ENCODE measurements at regions not wholly inside any gene's neighbourhood (a gene's known extent, or its start where the extent isn't known, plus 50 kb on each side); places are given as distances from the start of the nearest gene placed in this dataset.

DNA sequence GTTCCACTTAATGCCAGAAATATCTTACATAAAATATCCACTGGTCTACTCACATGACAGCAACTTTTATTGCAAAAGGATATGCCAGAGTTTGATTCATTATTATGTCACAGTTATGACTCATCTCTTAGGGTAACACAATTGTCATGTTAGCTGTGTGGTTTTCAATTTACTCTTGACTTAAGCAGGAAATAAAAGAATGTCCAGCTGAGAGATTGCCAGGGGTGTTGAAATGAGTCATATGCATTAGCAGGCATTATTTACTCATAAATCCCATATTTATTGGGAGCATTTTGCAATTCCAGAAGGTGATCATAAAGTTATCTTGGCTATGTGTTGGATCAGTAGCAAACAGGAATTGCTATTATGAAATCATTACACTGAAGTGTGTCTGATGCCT lies 1164.6 kb upstream of the CDH18 start:
- DNase-seq (ENCODE audit: missing footprints) (no peak), ATAC-seq (no peak)
- intact Hi-C loops (cut with DNase I): no loop called here

DNA sequence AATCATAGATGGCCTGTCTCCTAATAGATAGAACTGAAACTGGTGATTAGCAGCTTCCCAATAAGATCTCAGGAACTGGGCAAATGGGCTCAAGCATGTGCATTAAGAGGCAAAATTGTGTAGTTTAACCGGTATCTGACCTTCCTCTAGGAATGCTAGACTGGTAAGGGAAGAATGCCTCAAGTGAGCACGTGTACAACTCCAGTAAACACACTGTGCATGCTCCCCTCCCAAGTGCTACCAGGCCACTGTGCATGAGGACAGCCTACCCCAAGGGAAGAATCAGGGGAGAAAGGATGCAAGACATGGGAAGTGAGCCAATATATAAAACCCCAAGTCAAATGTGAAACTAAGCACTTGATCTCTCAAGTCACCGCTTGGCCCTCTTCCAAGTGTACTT lies 1157.4 kb upstream of the CDH18 start:
- ATAC-seq (no peak), DNase-seq (ENCODE audit: missing footprints) (no peak)
- intact Hi-C loops (cut with DNase I): no loop called here

DNA sequence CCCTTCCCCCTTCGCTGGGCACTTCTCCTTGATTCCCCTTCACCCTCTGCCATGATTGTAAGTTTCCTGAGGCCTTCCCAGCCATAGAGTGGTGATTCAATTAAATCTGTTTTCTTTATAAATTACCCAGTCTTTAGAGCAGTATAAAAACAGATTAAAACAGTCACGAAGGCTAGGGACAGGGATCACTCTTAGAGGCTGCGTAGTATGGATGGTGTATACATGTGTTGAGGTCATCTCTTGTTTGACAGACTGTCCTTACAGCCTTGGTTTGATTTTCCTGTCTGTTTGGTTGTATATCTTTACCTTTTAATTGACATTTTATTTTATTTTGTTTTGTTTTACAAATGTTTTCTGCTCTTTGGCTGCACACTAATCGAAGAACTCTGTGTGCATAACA lies 1155.7 kb upstream of the CDH18 start:
- ATAC-seq (no peak), DNase-seq (ENCODE audit: missing footprints) (no peak)
- intact Hi-C loops (cut with DNase I): no loop called here

DNA sequence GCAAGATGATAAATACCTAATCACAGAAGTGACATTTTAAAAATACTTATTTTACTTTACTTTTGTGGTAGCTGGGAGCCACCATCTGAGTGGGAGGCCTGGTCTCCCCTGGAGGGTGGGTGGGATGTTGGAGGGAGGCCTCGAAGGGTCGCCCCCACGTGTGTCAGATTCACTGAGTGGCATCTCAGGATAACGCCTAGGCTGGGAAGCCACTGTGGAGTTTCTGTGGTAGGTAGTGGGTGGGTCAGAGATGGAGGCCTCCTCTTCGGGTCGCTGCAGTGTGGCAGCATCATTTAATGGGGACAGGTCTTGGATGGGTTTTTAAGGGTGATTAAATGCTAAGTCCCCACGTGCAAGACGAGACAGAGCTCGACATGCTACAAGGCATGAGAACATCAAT lies 1154.8 kb upstream of the CDH18 start:
- ATAC-seq (no peak), DNase-seq (ENCODE audit: missing footprints) (no peak)
- intact Hi-C loops (cut with DNase I): no loop called here

DNA sequence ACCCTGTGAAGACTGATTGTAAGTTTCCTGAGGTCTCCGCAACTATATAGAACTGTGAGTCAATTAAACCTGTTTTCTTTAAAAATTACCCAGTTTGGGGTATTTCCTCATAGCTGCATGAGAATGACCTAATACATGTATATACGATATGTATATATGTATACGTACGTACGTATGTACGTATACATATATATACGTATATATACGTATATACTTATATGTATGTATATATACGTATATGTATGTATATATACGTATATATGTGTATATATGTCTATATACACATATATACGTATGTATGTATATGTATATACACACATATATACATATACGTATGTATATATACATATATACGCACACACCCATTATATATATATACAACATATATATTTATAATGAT lies 1153.0 kb upstream of the CDH18 start:
- intact Hi-C loops (cut with DNase I): no loop called here
- DNase-seq (ENCODE audit: missing footprints): no peak
- ATAC-seq: no peak

DNA sequence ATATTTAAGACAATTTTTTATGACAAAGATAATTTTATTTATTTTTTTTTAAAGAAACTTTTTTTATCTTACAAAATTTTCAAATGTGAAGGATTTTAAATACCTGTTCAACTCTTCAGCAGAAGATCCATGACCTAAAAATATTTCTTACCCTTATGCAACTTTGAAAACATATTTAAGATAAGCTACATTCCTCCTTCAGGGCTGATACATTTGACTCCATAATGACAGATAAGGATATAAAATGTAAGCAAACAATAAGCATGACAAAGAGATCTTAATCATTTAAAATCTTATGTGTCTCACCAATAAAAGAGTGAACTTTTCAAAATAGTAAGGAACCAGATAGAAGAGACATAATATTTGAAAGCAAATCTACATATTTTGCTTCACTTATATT lies 1138.2 kb upstream of the CDH18 start:
- intact Hi-C loops (cut with DNase I): no loop called here
- ATAC-seq (no peak), DNase-seq (ENCODE audit: missing footprints) (no peak)

DNA sequence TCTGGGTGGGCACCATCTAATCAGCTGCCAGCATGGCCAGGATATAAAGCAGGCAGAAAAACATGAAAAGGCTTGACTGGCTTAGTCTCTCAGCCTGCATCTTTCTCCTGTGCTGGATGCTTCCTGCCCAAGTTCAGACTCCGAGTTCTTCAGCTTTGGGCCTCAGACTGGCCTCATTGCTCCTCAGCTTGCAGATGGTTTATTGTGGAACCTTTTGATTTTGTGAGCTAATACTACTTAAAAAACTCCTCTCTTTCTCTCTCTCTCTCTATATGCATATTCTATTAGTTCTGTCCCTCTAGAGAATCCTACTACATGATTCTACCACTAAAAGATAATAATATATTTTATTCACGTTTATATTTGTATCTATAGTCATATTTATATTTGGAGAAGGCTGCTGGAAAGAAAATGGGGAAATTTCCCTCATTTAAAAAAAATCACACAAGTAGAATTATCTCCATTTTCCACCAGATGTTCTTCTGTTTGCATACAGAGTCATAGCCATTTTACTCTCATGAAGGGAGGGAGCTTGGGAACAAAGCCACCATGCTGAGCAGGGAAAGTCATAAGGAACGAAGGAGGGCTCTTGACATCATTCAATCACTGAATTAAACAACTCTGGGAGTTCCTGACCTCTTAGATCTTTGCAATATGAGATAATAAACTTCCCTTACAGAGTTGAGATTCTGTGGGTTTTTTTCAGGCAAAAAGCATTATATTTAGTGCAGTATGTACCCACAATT lies 1137.4 kb upstream of the CDH18 start:
- ATAC-seq (no peak), DNase-seq (ENCODE audit: missing footprints) (no peak)
- intact Hi-C loops (cut with DNase I): no loop called here

DNA sequence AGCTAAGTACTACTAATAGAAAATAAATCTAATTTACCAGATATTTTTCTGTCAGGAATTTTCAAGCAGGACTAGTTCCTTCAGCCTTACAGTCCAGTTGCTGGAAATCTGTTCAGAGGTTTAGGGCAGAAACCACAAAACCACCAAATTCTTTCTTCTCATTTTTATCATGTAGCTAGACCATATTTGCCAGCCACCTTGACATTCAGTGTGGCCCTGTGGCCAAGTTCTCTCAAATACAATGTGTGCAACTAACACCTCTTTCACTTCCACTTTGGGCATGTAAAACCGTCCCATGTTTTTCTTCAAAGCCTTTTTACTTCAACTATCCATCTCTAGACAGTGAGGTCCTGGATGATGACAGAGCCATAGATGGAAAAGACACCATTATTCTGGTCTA lies 1133.2 kb upstream of the CDH18 start:
- intact Hi-C loops (cut with DNase I): no loop called here
- no peak for DNase-seq (ENCODE audit: missing footprints)
- ATAC-seq: no peak

DNA sequence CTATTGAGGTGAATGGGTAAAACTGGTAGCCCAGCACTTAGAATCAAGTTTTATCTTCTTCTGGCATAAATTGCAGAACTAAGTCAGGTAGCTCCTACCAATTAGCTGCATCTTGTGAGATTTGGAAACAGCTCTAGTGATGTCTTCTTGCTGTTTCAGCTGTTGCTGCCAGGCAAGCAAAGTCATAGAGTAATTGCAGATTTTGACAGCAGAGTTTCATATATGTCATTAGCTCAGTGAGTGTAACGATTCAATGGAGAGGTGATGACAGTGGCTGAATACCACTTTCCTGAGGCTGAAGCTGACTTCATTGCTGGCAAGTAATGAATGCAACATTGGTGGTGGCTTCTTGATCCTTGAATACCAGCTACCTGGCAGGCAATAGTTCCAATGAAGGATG lies 1109.7 kb upstream of the CDH18 start:
- ATAC-seq (no peak), DNase-seq (ENCODE audit: missing footprints) (no peak)
- intact Hi-C loops (cut with DNase I): no loop called here

DNA sequence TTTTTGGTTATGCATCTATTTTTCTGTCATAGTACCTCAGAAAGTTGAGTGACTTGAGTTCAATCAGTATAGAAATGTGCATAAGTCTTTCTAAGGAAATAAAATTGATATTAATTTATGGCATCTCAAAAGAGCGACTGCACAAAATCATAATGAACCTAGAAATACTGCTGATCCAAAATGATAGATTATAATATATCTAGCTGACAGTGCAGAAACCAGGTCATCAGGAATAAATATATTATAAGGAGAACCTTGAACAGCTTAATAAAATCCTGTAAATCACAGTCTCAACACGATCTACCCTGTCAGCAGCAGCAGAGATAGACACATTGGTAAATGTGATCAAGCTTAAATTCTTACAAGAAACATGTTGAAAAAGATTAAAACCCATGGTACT lies 1106.6 kb upstream of the CDH18 start:
- ATAC-seq (no peak), DNase-seq (ENCODE audit: missing footprints) (no peak)
- intact Hi-C loops (cut with DNase I): no loop called here

DNA sequence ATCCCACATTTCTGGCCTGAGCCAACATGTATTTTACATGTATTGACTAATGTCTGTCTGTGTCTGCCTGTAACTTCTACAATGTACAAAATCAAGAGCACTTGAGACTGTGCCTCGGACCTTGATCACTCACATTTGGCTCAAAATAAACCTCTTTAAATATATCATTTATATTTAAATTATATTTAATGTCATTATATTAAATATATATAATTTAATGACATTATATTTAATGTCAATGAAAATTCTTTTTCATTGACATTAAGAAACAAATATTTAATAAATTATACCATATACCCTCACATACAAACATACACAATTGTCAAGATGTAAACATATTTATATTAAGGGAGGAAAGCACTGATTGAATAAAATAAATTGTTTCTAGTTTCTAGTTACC lies 1099.8 kb upstream of the CDH18 start:
- ATAC-seq (no peak), DNase-seq (ENCODE audit: missing footprints) (no peak)
- intact Hi-C loops (cut with DNase I): no loop called here

DNA sequence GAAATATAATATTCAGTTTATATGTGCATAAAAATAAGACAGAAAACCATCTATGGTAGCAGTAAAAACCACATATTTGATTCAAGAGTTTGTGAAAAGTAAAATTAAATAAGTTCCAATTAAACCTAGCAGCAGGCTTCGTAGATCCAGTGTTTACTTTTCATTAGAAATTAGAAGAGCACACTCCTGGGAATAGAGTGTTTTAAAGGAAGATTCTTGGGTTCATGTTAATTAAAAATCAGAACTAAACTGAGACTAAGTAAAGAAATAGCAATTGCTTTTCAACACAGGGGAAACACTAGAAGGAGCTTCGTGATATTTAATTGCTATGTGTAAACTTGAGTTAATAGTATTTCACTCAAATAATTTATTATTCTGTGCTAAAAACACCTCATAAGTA lies 1097.8 kb upstream of the CDH18 start:
- no peak for DNase-seq (ENCODE audit: missing footprints)
- no peak for ATAC-seq
- intact Hi-C loops (cut with DNase I): no loop called here

DNA sequence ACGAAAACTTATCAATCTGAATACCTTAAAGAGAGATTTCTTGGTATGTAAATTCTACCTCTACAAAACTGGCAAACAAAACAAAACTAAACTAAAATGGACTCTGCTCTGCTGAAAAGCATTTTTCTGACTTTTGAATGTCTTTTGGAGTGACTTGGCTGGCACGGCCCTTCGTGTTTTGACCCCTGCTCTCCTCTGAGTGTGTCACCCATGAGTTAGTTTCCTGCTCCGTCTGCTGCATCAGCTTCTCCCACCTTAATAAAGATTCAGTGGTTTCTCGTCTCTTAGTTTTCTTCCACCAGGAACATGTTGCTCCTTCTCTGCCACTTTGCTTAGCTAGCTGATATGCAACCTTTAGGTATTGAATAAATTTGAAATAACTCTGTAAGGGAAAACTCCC lies 1084.0 kb upstream of the CDH18 start:
- intact Hi-C loops (cut with DNase I): no loop called here
- DNase-seq (ENCODE audit: missing footprints): no peak
- no peak for ATAC-seq

DNA sequence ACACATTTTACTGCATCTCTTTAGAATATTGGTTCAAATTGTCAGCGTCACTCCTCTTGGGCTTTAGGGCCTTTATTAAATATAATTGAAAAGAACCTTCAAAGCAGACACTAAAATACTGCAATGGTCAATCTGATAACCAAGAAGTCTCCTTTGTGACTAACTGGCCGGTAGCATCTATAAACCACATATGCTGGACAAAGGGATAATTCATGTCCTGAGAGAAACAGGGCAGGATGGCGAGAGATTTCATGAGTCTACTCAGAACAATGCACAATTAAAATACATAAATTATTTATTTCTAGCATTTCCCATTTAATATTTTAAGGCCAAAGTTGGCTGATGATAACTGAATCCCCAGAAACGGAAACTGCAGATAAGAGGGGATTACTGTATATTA lies 1083.4 kb upstream of the CDH18 start:
- intact Hi-C loops (cut with DNase I): no loop called here
- ATAC-seq: no peak
- no peak for DNase-seq (ENCODE audit: missing footprints)

DNA sequence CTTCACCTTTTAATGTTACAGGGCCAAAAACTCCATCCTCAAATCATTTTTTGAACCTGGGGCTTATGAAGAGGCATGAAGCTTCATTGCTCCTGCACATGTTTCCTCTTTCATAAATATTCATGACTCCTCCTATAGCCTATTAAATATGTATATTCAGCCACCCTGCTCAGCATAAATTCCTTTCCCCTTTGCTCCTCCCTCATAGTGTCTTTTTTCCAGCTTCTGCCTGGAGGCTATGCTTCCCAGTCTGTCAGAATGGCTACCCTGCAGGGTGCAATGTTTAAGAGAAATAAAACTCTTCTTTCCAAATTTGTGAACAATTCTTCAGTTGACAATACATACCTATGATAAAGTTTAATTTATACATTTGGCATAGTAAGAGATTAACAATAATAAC lies 1082.9 kb upstream of the CDH18 start:
- intact Hi-C loops (cut with DNase I): no loop called here
- ATAC-seq (no peak), DNase-seq (ENCODE audit: missing footprints) (no peak)

DNA sequence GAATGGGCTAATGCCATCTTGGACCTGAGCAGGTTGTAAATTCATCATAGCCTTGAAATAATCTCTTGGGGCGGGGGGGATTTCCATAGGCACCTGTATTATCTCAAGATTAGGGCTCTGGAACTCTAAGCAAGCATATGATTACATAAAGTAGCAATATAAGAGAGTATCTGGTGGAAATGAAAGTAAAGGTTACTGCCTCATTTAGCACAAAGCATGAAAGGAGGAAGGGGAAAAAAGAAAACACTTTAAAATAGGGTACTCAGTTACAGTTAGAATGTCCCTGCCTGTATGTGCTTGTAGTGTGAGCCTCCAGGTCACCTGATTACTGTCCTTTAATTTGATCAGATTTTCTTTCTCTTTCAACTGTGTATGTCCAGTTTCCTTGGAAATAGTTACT lies 1079.7 kb upstream of the CDH18 start:
- DNase-seq (ENCODE audit: missing footprints) (no peak), ATAC-seq (no peak)
- intact Hi-C loops (cut with DNase I): no loop called here

DNA sequence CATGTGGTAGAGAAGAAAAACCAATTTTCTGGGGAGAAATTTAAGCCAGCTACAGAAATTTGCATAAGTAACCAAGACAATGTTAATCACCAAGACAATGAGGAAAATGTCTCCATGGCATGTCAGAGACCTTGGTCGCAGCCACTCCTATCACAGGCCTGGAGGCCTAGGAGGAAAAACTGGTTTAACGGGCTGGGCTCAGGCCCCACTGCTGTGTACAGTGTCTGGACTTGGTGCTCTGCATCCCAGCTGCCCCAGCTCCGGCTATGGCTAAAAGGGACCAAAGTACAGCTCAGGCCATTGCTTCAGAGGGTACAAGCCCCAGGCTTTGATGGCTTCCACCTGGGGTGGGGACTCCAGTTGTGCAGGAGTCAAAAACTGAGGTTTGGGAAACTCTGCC lies 1075.1 kb upstream of the CDH18 start:
- DNase-seq (ENCODE audit: missing footprints) (no peak), ATAC-seq (no peak)
- intact Hi-C loops (cut with DNase I): no loop called here

DNA sequence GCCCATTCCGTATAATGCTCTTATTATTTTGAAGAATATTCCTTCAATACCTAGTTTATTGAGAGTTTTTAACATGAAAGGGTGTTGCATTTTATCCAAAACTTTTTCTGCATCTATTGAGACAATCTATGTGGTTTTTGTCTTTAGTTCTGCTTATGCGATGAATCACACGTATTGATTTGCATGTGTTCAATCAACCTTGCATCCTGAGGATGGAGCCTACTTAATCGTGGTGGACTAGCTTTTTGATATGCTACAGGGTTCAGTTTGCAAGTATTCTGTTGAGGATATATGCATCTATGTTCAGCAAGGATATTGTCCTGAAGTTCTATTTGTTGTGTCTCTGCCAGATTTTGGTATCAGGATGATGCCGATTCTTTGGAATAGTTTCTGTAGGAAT lies 1070.3 kb upstream of the CDH18 start:
- no peak for ATAC-seq
- DNase-seq (ENCODE audit: missing footprints): no peak
- intact Hi-C loops (cut with DNase I): no loop called here

DNA sequence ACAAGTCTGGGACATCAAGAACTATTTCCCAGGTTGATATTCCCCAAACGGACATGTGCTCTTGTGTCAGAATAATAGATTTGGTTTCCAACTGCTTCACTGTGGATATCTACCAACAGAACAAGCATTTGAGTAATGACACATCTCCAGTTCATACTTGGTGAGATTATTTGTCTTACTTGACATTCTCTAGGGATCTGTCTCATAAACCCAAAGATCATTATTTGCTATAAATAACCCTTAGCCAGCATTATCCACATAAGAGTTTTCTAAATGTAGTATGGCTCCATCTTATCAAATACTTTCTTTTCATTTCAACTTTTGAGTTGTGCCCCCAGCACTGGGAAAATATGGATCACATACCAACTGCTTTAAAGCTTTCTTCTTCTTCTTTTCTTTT lies 1063.9 kb upstream of the CDH18 start:
- DNase-seq (ENCODE audit: missing footprints) (no peak), ATAC-seq (no peak)
- intact Hi-C loops (cut with DNase I): no loop called here

DNA sequence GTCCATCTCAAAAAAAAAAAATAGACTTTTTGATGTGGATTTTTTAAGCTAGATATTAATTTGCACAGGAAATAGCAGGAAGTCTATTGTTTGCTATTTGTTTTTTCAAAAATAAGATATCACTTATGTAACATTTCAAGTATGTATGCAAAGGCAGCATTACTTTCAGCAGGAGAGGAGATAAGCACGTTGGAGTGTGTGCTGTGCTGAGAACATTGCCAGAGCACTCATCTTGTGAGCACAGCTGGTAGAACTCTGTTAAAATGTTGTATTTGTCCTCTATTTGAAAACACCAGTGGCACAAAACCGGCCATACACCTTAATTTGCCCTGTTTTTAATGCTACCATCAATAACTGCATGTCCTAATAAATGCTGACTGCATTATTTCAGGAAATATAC lies 1061.9 kb upstream of the CDH18 start:
- intact Hi-C loops (cut with DNase I): no loop called here
- ATAC-seq: no peak
- no peak for DNase-seq (ENCODE audit: missing footprints)

DNA sequence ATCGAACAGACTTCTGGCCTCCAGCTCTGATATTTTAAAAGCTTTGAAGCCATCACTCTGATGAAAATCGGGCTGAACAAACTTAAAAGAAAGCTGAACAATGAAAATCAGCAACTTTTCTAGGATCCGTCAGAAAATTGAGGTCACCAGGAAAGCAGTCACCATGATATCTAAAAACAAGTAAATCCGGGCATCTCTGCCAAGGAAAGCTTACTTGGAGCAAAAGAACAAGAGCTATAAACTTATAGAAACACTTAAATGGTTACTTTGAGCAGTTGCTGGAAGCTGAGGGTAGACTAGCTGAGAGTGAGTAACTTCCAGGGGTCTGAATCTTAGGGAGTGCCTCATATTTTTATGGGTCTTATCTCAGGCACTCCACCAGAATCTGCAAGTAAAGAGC lies 1043.0 kb upstream of the CDH18 start:
- DNase-seq (ENCODE audit: missing footprints): no peak
- intact Hi-C loops (cut with DNase I): no loop called here
- no peak for ATAC-seq

DNA sequence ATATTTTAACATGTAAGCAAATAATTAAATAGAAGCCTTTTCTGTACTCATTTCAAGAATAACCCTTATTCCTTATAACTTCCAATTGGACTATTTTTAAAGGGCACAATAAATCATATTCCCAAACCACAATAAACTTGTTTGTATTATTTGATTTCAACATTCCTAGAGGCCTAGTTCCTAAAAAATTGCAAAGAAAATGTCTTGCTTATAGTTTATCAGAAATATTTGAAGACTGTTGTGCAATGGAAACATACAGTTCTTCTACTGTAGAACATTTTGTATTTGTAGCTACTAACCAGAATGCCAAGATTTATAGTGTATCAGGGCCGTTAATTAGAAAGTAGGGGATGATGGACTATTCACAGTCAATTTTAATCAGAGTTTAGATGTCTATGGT lies 1037.0 kb upstream of the CDH18 start:
- intact Hi-C loops (cut with DNase I): no loop called here
- DNase-seq (ENCODE audit: missing footprints): no peak
- no peak for ATAC-seq

Measured in Right ventricle myocardium inferior (tissue), 1 donor.